ENCODE measurements at regions not wholly inside any gene's neighbourhood (a gene's known extent, or its start where the extent isn't known, plus 50 kb on each side); places are given as distances from the start of the nearest gene placed in this dataset.

GRCh38 chr6:108796875-108797274 lies 51.3 kb upstream of the ARMC2 start:
- TF ChIP-seq EP300 (IDR thresholded peaks at IDR 0.05) (no peak), CTCF (IDR thresholded peaks at IDR 0.05) (no peak), POLR2A (IDR thresholded peaks at IDR 0.05) (no peak)
- no peak overlapping the region for H3K4me3 ChIP-seq
- H3K9me3 ChIP-seq, result no peaks in the 10 kb centered on the region
- no peaks in the 10 kb centered on the region for H3K36me3 ChIP-seq
- DNase-seq, result no peak
- 50 to 66% (median 59%) methylated on average over 3 of the region's 3 CpGs for WGBS, 3 donors
- intact Hi-C loops (cut with DNase I), result no loop called here
- H3K27ac ChIP-seq, result no peak overlapping the region
- H3K4me1 ChIP-seq (ENCODE audit: insufficient read depth), result no peaks in the 10 kb centered on the region
- H3K27me3 ChIP-seq, result no peaks in the 10 kb centered on the region

- H3K27ac ChIP-seq, result no peak overlapping the region
- no peak overlapping the region for H3K4me3 ChIP-seq
- H3K36me3 ChIP-seq, result no peaks in the 10 kb centered on the region
- WGBS, 3 donors, result 72 to 82% (median 79%) methylated on average over 11 of the region's 11 CpGs
- H3K9me3 ChIP-seq, result no peaks in the 10 kb centered on the region
- DNase-seq, result no peak
- no peaks in the 10 kb centered on the region for H3K27me3 ChIP-seq
- no peaks in the 10 kb centered on the region for H3K4me1 ChIP-seq (ENCODE audit: insufficient read depth)
- intact Hi-C loops (cut with DNase I), result no loop called here
- no peak for TF ChIP-seq EP300 (IDR thresholded peaks at IDR 0.05)
- TF ChIP-seq CTCF (IDR thresholded peaks at IDR 0.05), result no peak
- no peak for TF ChIP-seq POLR2A (IDR thresholded peaks at IDR 0.05)
Measured at GRCh38 chr6:108797951-108798669, 50.1 kb upstream of the ARMC2 start.
